Lung (tissue), 11 donors: ENCODE measurements at regions not wholly inside any gene's neighbourhood (a gene's known extent, or its start where the extent isn't known, plus 50 kb on each side); places are given as distances from the start of the nearest gene placed in this dataset.

Experiments used
- ATAC-seq: fragments of 200-7000 bp; cut with Tn5 transposase; one replicate; pipeline ENCODE4 v1.9.1; 2020; ENCODE audit warnings: moderate number of reproducible peaks; ENCODE audit not compliant: insufficient read depth, low FRiP score
- DNase-seq, 3 donors: peaks; one replicate each; pipeline ENCODE4 v3.0.0-alpha.2; 2013 to 2017
- H3K27ac ChIP-seq, 2 donors: one replicate each; pipeline ENCODE4 v1.5.1; 2013; ENCODE audit warnings: mild to moderate bottlenecking in 2 of 2, moderate library complexity in 2 of 2, control low read depth in 1 of 2, inconsistent platforms in 1 of 2, low read depth in 1 of 2, low read length in 1 of 2
- H3K27me3 ChIP-seq, 3 donors: one replicate each; pipeline ENCODE4 v1.5.1; 2013; ENCODE audit warnings: low read length in 2 of 3; ENCODE audit not compliant: control insufficient read depth in 3 of 3, insufficient read depth in 3 of 3
- H3K36me3 ChIP-seq, 4 donors: one replicate each; pipeline ENCODE4 v1.5.1; 2013; ENCODE audit warnings: low read length in 4 of 4, mild to moderate bottlenecking in 1 of 4, moderate library complexity in 1 of 4; ENCODE audit not compliant: control insufficient read depth in 4 of 4, insufficient read depth in 4 of 4
- H3K4me1 ChIP-seq, 5 donors: one replicate each; pipeline ENCODE4 v1.5.1; 2013; ENCODE audit warnings: low read length in 5 of 5, mild to moderate bottlenecking in 2 of 5, moderate library complexity in 1 of 5; ENCODE audit not compliant: control insufficient read depth in 5 of 5, insufficient read depth in 5 of 5
- H3K4me3 ChIP-seq: one replicate; pipeline ENCODE4 v1.5.1; 2013; ENCODE audit warnings: mild to moderate bottlenecking, control low read depth, moderate library complexity
- H3K9ac ChIP-seq, 2 donors: one replicate each; pipeline ENCODE4 v1.5.1; 2013; ENCODE audit warnings: low read length in 2 of 2, control low read depth in 1 of 2; ENCODE audit not compliant: insufficient read depth in 1 of 2
- H3K9me3 ChIP-seq, 4 donors: one replicate each; pipeline ENCODE4 v1.5.1; 2013; ENCODE audit warnings: low read length in 3 of 4, mild to moderate bottlenecking in 1 of 4, moderate library complexity in 1 of 4; ENCODE audit not compliant: control insufficient read depth in 4 of 4, insufficient read depth in 3 of 4
- CTCF ChIP-seq: IDR thresholded peaks from 2 replicates; pipeline ENCODE4 v1.5.1; 2012; ENCODE audit warnings: mild to moderate bottlenecking; ENCODE audit errors: control extremely low read depth, extremely low read depth
- WGBS, 2 donors: extraction: QIAGEN DNeasy Blood & Tissue Kit; methylation state at CpG; one replicate each; pipeline ENCODE4 v1.1.7; 2013; 5-methylcytosine and 5-hydroxymethylcytosine counted together
- donor health status: control.
- donor health status: control.
- donor health status: Bipolar disorder and iron deficiency.
- donor health status: healthy.
- donor health status: DM: yes; HTN: yes; CAD: no.

- WGBS, 2 donors = 67 to 84% methylated on average over 6 of the region's 6 CpGs
- Histone ChIP-seq H3K36me3 (no peaks in the 10 kb centered on the region), H3K27ac (no peak overlapping the region), H3K4me1 (no peaks in the 10 kb centered on the region), H3K9me3 (no peaks in the 10 kb centered on the region), H3K27me3 (no peaks in the 10 kb centered on the region), H3K9ac (no peak overlapping the region), H3K4me3 (no peak overlapping the region)
- ATAC-seq = no peak
- no peak for TF ChIP-seq CTCF
- peak in 2 of 3 donors; percentile 3 to 13 for DNase-seq
Observed at GRCh38 chr4:54513204-54513603, 144.6 kb upstream of the KIT start.

- H3K4me3 ChIP-seq = no peak overlapping the region
- H3K27ac ChIP-seq = no peak overlapping the region
- DNase-seq = no peak
- no peak for TF ChIP-seq CTCF
- no peak overlapping the region for H3K9ac ChIP-seq
- ATAC-seq = no peak
- no peaks in the 10 kb centered on the region for H3K36me3 ChIP-seq
- no peaks in the 10 kb centered on the region for H3K27me3 ChIP-seq
- no peaks in the 10 kb centered on the region for H3K9me3 ChIP-seq
- no peaks in the 10 kb centered on the region for H3K4me1 ChIP-seq
Observed at GRCh38 chr4:54513741-54514140, 144.0 kb upstream of the KIT start.

GRCh38 chr4:54516556-54517215 is 141.1 kb upstream of the KIT start:
- Histone ChIP-seq H3K36me3 (no peaks in the 10 kb centered on the region), H3K4me1 (no peaks in the 10 kb centered on the region), H3K9ac (no peak overlapping the region), H3K4me3 (no peak overlapping the region), H3K27me3 (no peaks in the 10 kb centered on the region), H3K9me3 (no peaks in the 10 kb centered on the region), H3K27ac (no peak overlapping the region)
- 57 to 80% methylated on average over 4 of the region's 4 CpGs for whole genome bisulfite sequencing, 2 donors
- DNase-seq = no peak
- no peak for ATAC-seq
- TF ChIP-seq CTCF = no peak
